ENCODE measurements at regions not wholly inside any gene's neighbourhood (a gene's known extent, or its start where the extent isn't known, plus 50 kb on each side); places are given as distances from the start of the nearest gene placed in this dataset.

DNA sequence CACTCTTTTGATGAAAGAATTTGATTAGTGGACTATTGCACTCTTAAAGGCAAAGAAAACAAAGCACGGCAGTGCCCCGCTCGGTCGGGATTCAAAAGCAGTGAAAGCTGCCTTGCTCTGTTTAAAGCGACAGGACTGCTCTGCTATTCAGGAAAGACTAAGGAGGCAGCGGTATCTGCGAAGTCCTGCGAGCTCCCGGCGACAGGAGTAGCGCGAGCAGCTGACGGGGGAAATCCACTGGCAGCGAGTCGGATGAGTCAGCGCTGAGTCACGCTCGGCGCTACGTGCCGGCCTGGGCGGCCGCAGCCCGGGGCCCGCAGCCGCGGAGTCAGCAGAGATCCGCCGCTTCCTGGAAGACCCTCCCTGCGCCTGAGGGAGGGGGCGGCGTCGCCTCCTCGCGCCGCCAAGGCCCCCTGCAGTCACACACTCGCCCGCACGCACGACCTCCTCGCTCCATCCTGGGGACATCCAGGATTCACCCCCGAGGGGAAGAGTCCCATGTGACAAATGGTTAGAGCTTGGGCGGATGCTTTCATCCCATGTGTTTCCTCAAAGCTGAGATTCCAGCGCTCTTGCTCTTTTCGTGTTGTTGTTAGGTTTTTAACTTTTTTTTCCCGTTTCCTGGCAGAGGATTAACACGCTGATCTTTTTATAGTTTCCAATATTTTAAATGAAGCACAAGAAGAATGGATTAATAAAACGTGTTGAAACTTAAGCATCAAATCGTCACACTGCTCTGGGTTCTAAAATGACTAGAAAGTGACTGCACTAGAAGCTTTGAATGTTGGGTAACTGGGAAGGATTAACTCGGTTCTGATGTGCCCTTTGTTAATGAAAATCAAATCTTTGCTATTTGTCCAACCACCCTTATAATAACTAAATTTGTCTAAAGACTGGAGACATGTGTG lies 102.5 kb downstream of the ARRDC3 start:
- TF ChIP-seq, protein P1, sequence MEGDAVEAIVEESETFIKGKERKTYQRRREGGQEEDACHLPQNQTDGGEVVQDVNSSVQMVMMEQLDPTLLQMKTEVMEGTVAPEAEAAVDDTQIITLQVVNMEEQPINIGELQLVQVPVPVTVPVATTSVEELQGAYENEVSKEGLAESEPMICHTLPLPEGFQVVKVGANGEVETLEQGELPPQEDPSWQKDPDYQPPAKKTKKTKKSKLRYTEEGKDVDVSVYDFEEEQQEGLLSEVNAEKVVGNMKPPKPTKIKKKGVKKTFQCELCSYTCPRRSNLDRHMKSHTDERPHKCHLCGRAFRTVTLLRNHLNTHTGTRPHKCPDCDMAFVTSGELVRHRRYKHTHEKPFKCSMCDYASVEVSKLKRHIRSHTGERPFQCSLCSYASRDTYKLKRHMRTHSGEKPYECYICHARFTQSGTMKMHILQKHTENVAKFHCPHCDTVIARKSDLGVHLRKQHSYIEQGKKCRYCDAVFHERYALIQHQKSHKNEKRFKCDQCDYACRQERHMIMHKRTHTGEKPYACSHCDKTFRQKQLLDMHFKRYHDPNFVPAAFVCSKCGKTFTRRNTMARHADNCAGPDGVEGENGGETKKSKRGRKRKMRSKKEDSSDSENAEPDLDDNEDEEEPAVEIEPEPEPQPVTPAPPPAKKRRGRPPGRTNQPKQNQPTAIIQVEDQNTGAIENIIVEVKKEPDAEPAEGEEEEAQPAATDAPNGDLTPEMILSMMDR (IDR thresholded peaks at IDR 0.05; ENCODE audit: low read length), result no peak
- TF ChIP-seq EZH2 (optimal IDR thresholded peaks at IDR 0.05; ENCODE audit: low read depth, low read length) (no peak), EZH2phosphoT487 (IDR thresholded peaks at IDR 0.05; ENCODE audit: low read length) (no peak)
